Calu3 (cell line): ENCODE measurements at regions not wholly inside any gene's neighbourhood (a gene's known extent, or its start where the extent isn't known, plus 50 kb on each side); places are given as distances from the start of the nearest gene placed in this dataset.

ENCODE experiments used
- BruUV-seq: library from RNA; stranded (reverse); fragments of 400-500 nt; replicated peaks from 2 replicates; lab custom pipeline; 2021; lab: Mats Ljungman, UMichigan
- CTCF ChIA-PET: fragments of 300-600 bp; sonication (Branson Sonifier 250); formaldehyde crosslinking; loops from one replicate; lab custom pipeline; 2022; ENCODE audit warnings: antibody characterized with exemption; lab: Charles Lee
- DNase-seq: peaks from one replicate; pipeline ENCODE4 v3.0.0; 2022
- H3K27ac Mint-ChIP-seq: one replicate; pipeline ENCODE4 v1.8.0; 2022; ENCODE audit warnings: mixed read lengths; ENCODE audit not compliant: unreplicated experiment
- H3K27me3 Mint-ChIP-seq: one replicate; pipeline ENCODE4 v1.8.0; 2022; ENCODE audit warnings: mixed read lengths; ENCODE audit not compliant: unreplicated experiment
- H3K36me3 Mint-ChIP-seq: one replicate; pipeline ENCODE4 v1.8.0; 2022; ENCODE audit warnings: mild to moderate bottlenecking, moderate library complexity, mixed read lengths; ENCODE audit not compliant: insufficient read depth, unreplicated experiment
- H3K4me1 Mint-ChIP-seq: one replicate; pipeline ENCODE4 v1.8.0; 2022; ENCODE audit warnings: mild to moderate bottlenecking, low read depth, mixed read lengths; ENCODE audit not compliant: unreplicated experiment
- H3K4me3 Mint-ChIP-seq: one replicate; pipeline ENCODE4 v1.8.0; 2022; ENCODE audit warnings: mild to moderate bottlenecking, low read depth, moderate library complexity, mixed read lengths; ENCODE audit not compliant: unreplicated experiment
- H3K9me3 Mint-ChIP-seq: one replicate; pipeline ENCODE4 v1.8.0; 2022; ENCODE audit warnings: low read depth, mixed read lengths; ENCODE audit not compliant: unreplicated experiment
- CTCF ChIP-seq: fragments of 200-600 bp; IDR thresholded peaks from one replicate; pipeline ENCODE4 v1.8.0; 2022; ENCODE audit warnings: antibody characterized with exemption; ENCODE audit not compliant: unreplicated experiment
- intact Hi-C: fragments of 100-400 bp; cut with micrococcal nuclease; formaldehyde crosslinking; loops from one replicate; pipeline ENCODE4 v1.10.0; 2022; ENCODE audit not compliant: unreplicated experiment

GRCh38 chr16:86988920-86989696, 328.1 kb downstream of the C16orf95 start:
- CTCF ChIA-PET: interaction anchor here (0.6 kb wide), 1 partner anchor 630 kb away, joined by 4 read pairs; no protein-coding TSS in a partner anchor
- peaks cover 11% of the 10 kb centered on the region for H3K36me3 Mint-ChIP-seq
- intact Hi-C loops: no loop called here
- H3K4me1 Mint-ChIP-seq: peaks cover 22% of the 10 kb centered on the region
- TF ChIP-seq CTCF: no peak
- H3K9me3 Mint-ChIP-seq: no peaks in the 10 kb centered on the region
- no peak overlapping the region for H3K4me3 Mint-ChIP-seq
- peaks cover 67% of the 10 kb centered on the region for H3K27me3 Mint-ChIP-seq
- BruUV-seq: no TSS peak
- no peak overlapping the region for H3K27ac Mint-ChIP-seq
- DNase-seq: no peak

GRCh38 chr16:86990451-86990850, 326.7 kb downstream of the C16orf95 start:
- Mint-ChIP-seq H3K4me1 (peaks cover 31% of the 10 kb centered on the region), H3K4me3 (no peak overlapping the region), H3K27me3 (peaks cover 67% of the 10 kb centered on the region), H3K9me3 (no peaks in the 10 kb centered on the region), H3K36me3 (peaks cover 11% of the 10 kb centered on the region), H3K27ac (no peak overlapping the region)
- no peak for DNase-seq
- intact Hi-C loops: no loop called here
- BruUV-seq: no TSS peak
- CTCF ChIA-PET: no interaction called here
- TF ChIP-seq CTCF: no peak

- TF ChIP-seq CTCF: no peak
- H3K27ac Mint-ChIP-seq: no peak overlapping the region
- BruUV-seq: no TSS peak
- no peaks in the 10 kb centered on the region for H3K9me3 Mint-ChIP-seq
- CTCF ChIA-PET: no interaction called here
- intact Hi-C loops: no loop called here
- DNase-seq: no peak
- H3K4me1 Mint-ChIP-seq: peaks cover 31% of the 10 kb centered on the region
- peaks cover 67% of the 10 kb centered on the region for H3K27me3 Mint-ChIP-seq
- no peak overlapping the region for H3K4me3 Mint-ChIP-seq
- H3K36me3 Mint-ChIP-seq: peaks cover 11% of the 10 kb centered on the region
These were observed 325.5 kb downstream of the C16orf95 start for GRCh38 chr16:86991679-86992078.

- CTCF ChIA-PET: no interaction called here
These were observed 324.6 kb downstream of the C16orf95 start for GRCh38 chr16:86992587-86992986.

More at GRCh38 chr16:86992587-86992986, 324.6 kb downstream of the C16orf95 start:
- no peak for DNase-seq
- no TSS peak for BruUV-seq
- no peak for TF ChIP-seq CTCF
- Mint-ChIP-seq H3K9me3 (no peaks in the 10 kb centered on the region), H3K4me1 (peaks cover 31% of the 10 kb centered on the region), H3K27me3 (peaks cover 61% of the 10 kb centered on the region), H3K36me3 (peaks cover 2% of the 10 kb centered on the region), H3K4me3 (no peak overlapping the region), H3K27ac (no peak overlapping the region)
- intact Hi-C loops: no loop called here
